Cardiac muscle cell (in vitro differentiated cells and primary cell): ENCODE measurements at regions not wholly inside any gene's neighbourhood (a gene's known extent, or its start where the extent isn't known, plus 50 kb on each side); places are given as distances from the start of the nearest gene placed in this dataset.

Experiments used
- DNase-seq, 2 donors: peaks; one replicate each; pipeline versions ENCODE4 v3.0.0 to v3.0.0-alpha.2; 2010 to 2017; ENCODE audit warnings: low read depth in 1 of 2, low spot score in 1 of 2
- H3K27ac ChIP-seq: fragments of 200-600 bp; sonication (generic); 2 replicates; pipeline ENCODE4 v1.5.1; 2016
- H3K27me3 ChIP-seq: fragments of 200-600 bp; sonication (generic); 2 replicates; pipeline ENCODE4 v1.6.0; 2016; ENCODE audit warnings: control low read depth
- H3K36me3 ChIP-seq: fragments of 200-600 bp; sonication (generic); 2 replicates; pipeline ENCODE4 v1.5.1; 2016; ENCODE audit warnings: control low read depth
- H3K4me1 ChIP-seq: fragments of 200-600 bp; sonication (generic); 2 replicates; pipeline ENCODE4 v1.8.1; 2017; ENCODE audit warnings: low read depth, mild to moderate bottlenecking, mixed run types
- H3K4me3 ChIP-seq: fragments of 200-600 bp; sonication (generic); 2 replicates; pipeline ENCODE4 v1.5.1; 2016; ENCODE audit warnings: mild to moderate bottlenecking
- H3K9me3 ChIP-seq: fragments of 200-600 bp; sonication (generic); 2 replicates; pipeline ENCODE4 v1.5.1; 2017; ENCODE audit warnings: low read depth, mild to moderate bottlenecking, control low read depth
- CTCF ChIP-seq: IDR thresholded peaks from 2 replicates; pipeline ENCODE4 v1.5.1; 2012; ENCODE audit warnings: low read depth, mild to moderate bottlenecking, low read length

- H3K4me3 ChIP-seq: no peak overlapping the region
- TF ChIP-seq CTCF: no peak
- H3K27ac ChIP-seq: no peak overlapping the region
- peaks cover 16% of the 10 kb centered on the region for H3K4me1 ChIP-seq
- H3K9me3 ChIP-seq: no peaks in the 10 kb centered on the region
- no peaks in the 10 kb centered on the region for H3K36me3 ChIP-seq
- no peak for DNase-seq
- H3K27me3 ChIP-seq: no peaks in the 10 kb centered on the region
Measured at GRCh38 chr18:44598514-44598913, 82.2 kb upstream of the SETBP1 start.

GRCh38 chr18:44599412-44599811 is 81.3 kb upstream of the SETBP1 start:
- Histone ChIP-seq H3K27me3 (no peaks in the 10 kb centered on the region), H3K4me1 (peaks cover 13% of the 10 kb centered on the region), H3K4me3 (no peak overlapping the region), H3K27ac (no peak overlapping the region), H3K9me3 (no peaks in the 10 kb centered on the region), H3K36me3 (no peaks in the 10 kb centered on the region)
- TF ChIP-seq CTCF: no peak
- DNase-seq: peak in 1 of 2 donors; percentile 55

GRCh38 chr18:44601447-44601846 is 79.2 kb upstream of the SETBP1 start:
- H3K4me1 ChIP-seq: no peaks in the 10 kb centered on the region
- H3K27me3 ChIP-seq: no peaks in the 10 kb centered on the region
- no peak overlapping the region for H3K27ac ChIP-seq
- no peaks in the 10 kb centered on the region for H3K36me3 ChIP-seq
- H3K4me3 ChIP-seq: no peak overlapping the region
- no peaks in the 10 kb centered on the region for H3K9me3 ChIP-seq
- no peak for TF ChIP-seq CTCF
- peak; percentile 10 to 50 for DNase-seq

DNA sequence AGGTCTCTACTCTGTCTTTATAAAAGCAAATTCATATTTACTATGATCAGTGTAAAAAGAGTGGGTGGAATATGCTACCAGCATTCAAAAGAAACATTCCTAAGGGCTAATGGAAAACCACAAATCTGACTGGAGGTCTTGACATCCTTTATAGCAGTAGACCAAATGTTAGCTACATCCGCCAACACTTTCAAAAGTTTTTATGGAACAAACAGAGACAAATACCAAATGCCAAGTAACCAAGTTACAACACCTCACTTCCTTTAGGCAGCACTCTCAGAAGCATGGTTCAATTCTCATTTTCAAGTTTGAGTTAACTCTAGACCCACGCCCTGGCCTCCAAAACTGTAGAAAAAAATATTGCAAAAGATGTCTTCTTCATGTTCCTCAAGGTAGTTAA is 78.3 kb upstream of the SETBP1 start:
- H3K9me3 ChIP-seq: no peaks in the 10 kb centered on the region
- no peak for TF ChIP-seq CTCF
- H3K4me1 ChIP-seq: no peaks in the 10 kb centered on the region
- H3K4me3 ChIP-seq: no peak overlapping the region
- H3K27me3 ChIP-seq: no peaks in the 10 kb centered on the region
- H3K36me3 ChIP-seq: no peaks in the 10 kb centered on the region
- no peak overlapping the region for H3K27ac ChIP-seq
- DNase-seq: peak in 1 of 2 donors; percentile 83

DNA sequence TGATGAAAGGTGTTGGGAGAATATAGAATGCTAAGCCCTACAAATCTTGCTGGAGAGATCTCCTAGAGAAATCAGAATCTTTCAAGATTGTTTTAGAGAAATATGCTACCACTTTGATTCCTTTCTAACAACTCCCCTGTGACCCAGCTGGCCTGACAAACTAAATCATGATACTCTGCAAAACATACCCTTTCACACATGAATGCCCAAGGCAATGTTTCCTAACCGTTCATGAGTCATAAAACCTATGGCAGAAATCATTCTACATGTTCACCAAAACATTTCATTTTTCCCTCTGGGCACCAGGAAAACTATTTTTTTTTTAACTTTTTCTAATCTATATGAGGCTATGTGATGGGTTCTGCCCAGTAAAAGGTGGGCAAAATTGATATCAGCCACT is 77.8 kb upstream of the SETBP1 start:
- H3K4me1 ChIP-seq: no peaks in the 10 kb centered on the region
- H3K9me3 ChIP-seq: no peaks in the 10 kb centered on the region
- H3K36me3 ChIP-seq: no peaks in the 10 kb centered on the region
- DNase-seq: no peak
- no peak overlapping the region for H3K27ac ChIP-seq
- H3K4me3 ChIP-seq: no peak overlapping the region
- no peak for TF ChIP-seq CTCF
- no peaks in the 10 kb centered on the region for H3K27me3 ChIP-seq
